HUES6 (cell line): ENCODE measurements at regions not wholly inside any gene's neighbourhood (a gene's known extent, or its start where the extent isn't known, plus 50 kb on each side); places are given as distances from the start of the nearest gene placed in this dataset.
"Not testable (repeated sequence)": the region's sequence is repeated elsewhere in the genome, so short reads cannot be mapped to it uniquely, and the experiment has no call there.

Source experiments
- H3K27ac ChIP-seq: 2 replicates; pipeline ENCODE4 v1.7.0; 2013; ENCODE audit warnings: low read depth, mild to moderate bottlenecking, low read length, inconsistent platforms
- H3K27me3 ChIP-seq: 2 replicates; pipeline ENCODE4 v1.6.1; 2013; ENCODE audit warnings: low read length; ENCODE audit not compliant: control insufficient read depth, insufficient read depth
- H3K36me3 ChIP-seq: 2 replicates; pipeline ENCODE4 v1.6.1; 2013; ENCODE audit warnings: low read length; ENCODE audit not compliant: control insufficient read depth, insufficient read depth
- H3K4me1 ChIP-seq: 2 replicates; pipeline ENCODE4 v1.6.1; 2013; ENCODE audit warnings: low read length; ENCODE audit not compliant: control insufficient read depth, insufficient read depth
- H3K4me3 ChIP-seq: 2 replicates; pipeline ENCODE4 v1.5.1; 2013; ENCODE audit warnings: low read depth, low read length
- H3K9ac ChIP-seq: one replicate; pipeline ENCODE4 v1.6.1; 2013; ENCODE audit warnings: mild to moderate bottlenecking, low read length
- H3K9me3 ChIP-seq: 2 replicates; pipeline ENCODE4 v1.6.1; 2013; ENCODE audit warnings: low read depth, low read length; ENCODE audit not compliant: control insufficient read depth, insufficient read depth

DNA sequence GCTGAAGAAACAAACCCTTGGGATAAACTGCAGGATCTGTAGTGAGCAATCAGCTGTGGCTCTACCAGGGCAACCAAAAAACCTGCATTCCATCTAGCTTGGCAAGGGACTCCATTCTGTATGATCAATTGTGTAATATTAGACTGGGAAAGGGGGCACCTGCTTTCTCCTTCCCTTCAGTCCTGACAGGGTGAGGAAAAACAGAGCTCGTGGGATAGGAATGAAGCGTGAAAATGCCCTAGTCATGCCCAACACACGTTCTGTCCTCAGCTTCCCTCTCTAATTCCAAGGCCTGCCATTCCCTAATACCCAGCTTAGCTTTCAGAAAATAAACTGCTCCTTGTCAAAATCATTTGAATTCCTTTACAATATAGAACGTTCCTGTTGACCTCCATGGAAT lies 442.3 kb downstream of the PLPP3 start:
- H3K27ac ChIP-seq = no peak overlapping the region
- H3K4me3 ChIP-seq = no peak overlapping the region
- H3K27me3 ChIP-seq = no peaks in the 10 kb centered on the region
- H3K9ac ChIP-seq = no peak overlapping the region
- no peaks in the 10 kb centered on the region for H3K9me3 ChIP-seq
- H3K4me1 ChIP-seq = peaks cover 6% of the 10 kb centered on the region; the same call in 1 of the 2 replicates
- H3K36me3 ChIP-seq = no peaks in the 10 kb centered on the region

DNA sequence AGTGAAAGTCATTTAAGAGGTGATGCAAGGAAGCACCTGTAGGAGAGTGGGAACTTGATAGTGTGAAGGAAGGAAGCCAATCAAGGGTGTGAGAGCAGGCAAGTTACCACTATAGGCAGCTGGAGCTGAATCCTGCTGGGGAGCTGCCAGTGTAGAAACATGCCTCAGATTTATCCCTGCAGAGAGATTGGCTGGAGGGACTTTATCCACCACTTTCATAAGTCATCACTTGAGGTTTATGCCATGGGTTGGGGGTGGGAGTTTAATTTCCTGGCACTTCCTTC lies 443.6 kb downstream of the PLPP3 start:
- H3K27ac ChIP-seq = no peak overlapping the region

DNA sequence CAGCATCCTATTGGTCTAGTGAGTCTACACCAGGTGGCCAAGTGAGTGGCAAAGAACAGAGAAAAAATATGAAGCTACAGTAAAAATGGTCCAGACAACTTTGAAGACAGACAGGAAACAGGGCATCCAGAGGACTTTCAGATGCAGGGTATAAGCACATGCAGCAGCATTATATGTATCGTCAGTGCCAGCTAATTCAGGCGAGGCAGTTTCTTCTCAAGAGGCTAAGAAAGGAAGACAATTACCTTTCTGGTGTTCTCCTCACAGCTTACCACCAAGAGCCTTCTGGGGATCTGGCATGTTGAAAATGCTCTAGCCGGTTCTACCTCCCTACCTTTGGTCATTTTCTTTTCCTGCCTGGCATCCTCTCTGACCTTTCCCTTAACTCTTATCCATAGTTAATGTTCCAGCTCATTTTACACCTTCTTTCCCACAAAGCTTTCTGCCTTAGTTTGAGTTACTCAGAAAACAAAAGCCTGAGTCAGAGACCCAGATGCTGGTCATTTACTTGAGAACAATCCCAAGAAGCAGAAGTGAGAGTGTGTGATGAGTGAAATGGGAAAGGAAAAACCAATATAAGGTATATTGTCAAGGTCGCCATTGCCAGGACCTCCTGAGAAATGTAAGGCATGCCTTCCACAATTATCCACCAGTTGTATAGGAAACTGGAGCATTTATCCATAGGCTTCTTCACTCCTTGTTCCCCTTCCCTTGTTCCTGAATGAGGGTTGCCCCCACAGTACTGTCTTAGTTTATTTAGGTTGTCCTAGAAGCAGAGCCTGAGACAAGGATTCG lies 444.1 kb downstream of the PLPP3 start:
- H3K9me3 ChIP-seq = no peaks in the 10 kb centered on the region
- H3K27me3 ChIP-seq = no peaks in the 10 kb centered on the region
- H3K4me3 ChIP-seq = no peak overlapping the region
- peaks cover 6% of the 10 kb centered on the region; the same call in 1 of the 2 replicates for H3K4me1 ChIP-seq
- H3K27ac ChIP-seq = no peak overlapping the region
- H3K9ac ChIP-seq = no peak overlapping the region
- no peaks in the 10 kb centered on the region for H3K36me3 ChIP-seq

More for the DNA sequence above, 443.6 kb downstream of the PLPP3 start:
- H3K4me1 ChIP-seq = peaks cover 6% of the 10 kb centered on the region; the same call in 1 of the 2 replicates
- H3K27me3 ChIP-seq = no peaks in the 10 kb centered on the region
- no peaks in the 10 kb centered on the region for H3K9me3 ChIP-seq
- H3K4me3 ChIP-seq = no peak overlapping the region
- H3K36me3 ChIP-seq = no peaks in the 10 kb centered on the region
- no peak overlapping the region for H3K9ac ChIP-seq

DNA sequence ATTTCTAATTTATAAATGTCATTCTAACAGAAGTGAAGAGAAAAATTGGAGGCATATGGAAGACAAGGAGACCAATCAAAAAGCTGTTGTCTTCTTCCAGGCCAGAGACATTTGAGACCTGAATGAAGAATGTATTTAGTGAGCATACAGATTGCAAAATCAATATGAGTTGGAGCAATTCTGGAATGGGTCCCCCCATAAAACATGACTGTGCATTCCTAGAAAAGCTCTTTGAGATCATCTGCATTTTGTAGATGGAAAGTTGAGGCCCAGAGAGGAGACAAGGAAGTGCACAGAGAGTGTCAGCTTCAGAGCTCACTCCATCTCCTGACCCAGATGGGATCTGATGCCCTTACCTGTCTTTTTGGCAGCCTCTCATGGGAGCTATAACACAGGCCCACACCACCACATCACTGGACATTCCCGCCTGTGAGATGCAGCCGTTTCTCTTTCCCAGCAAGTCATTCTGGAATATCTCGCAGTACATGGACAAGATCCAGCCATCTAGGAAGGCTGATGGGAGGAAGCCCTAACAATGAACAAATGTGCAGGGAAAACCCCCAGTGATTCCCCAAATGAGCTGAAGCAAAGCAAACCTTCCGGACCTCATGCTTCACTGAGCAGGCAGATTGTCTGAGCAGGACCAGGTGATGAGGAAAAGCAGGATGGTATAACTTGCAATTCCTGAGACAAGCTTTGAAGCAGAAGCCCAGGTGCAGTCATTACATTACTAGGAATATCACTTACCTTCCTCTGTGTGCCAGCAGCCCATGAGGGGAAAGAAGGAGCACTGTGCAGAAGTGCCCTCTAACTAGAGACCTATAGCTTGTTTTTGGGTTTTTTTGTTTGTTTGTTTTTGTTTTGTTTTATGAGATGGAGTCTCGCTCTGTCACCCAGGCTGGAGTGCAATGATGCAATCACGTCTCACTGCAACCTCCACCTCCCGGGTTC lies 445.6 kb downstream of the PLPP3 start:
- H3K9ac ChIP-seq = no peak overlapping the region
- H3K4me3 ChIP-seq = no peak overlapping the region
- no peaks in the 10 kb centered on the region for H3K36me3 ChIP-seq
- H3K4me1 ChIP-seq = no peaks in the 10 kb centered on the region
- no peaks in the 10 kb centered on the region for H3K27me3 ChIP-seq
- no peak overlapping the region for H3K27ac ChIP-seq
- H3K9me3 ChIP-seq = no peaks in the 10 kb centered on the region

DNA sequence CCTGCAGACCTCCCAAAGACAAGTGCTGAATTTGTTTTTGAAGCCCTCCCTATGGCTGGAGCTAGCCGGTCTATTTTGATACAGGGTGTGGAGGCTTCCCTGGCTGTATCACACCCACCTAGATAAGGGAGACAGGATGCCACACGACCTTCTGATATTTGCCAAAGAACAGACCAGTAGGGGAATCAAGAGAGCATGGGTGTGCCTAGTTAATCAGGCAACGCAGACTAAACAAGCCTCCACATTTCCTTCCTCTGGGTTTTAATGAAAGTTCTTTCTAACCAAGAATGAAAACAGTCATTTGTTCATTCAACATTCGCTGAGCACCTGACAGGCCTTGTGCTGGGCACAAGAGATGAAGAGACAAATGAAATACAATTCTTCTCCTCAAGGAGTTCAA lies 446.8 kb downstream of the PLPP3 start:
- H3K4me3 ChIP-seq = no peak overlapping the region

DNA sequence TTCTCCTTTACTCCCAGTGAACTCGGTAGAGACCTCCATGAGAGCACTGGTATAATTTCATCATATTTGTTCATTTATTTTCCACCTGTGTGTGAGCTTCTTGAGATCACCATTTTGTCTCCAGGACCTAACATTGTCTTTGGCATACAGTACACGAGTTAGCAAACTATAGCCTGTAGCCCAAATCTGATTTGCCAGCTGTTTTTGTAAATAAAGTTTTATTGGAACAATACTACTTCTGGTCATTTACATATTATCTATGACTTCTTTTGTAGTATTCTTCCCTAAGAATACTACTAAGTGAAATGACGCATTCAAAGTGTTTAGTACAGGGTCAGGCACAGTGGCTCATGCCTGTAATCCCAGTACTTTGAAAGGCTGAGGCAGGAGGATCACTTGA lies 449.5 kb downstream of the PLPP3 start:
- Histone ChIP-seq H3K36me3 (no peaks in the 10 kb centered on the region), H3K27me3 (no peaks in the 10 kb centered on the region), H3K27ac (no peak overlapping the region), H3K9ac (no peak overlapping the region), H3K4me3 (no peak overlapping the region), H3K4me1 (no peaks in the 10 kb centered on the region), H3K9me3 (no peaks in the 10 kb centered on the region)

More for the DNA sequence above, 446.8 kb downstream of the PLPP3 start:
- Histone ChIP-seq H3K4me1 (no peaks in the 10 kb centered on the region), H3K27ac (no peak overlapping the region), H3K9ac (no peak overlapping the region), H3K9me3 (no peaks in the 10 kb centered on the region), H3K27me3 (no peaks in the 10 kb centered on the region), H3K36me3 (no peaks in the 10 kb centered on the region)

DNA sequence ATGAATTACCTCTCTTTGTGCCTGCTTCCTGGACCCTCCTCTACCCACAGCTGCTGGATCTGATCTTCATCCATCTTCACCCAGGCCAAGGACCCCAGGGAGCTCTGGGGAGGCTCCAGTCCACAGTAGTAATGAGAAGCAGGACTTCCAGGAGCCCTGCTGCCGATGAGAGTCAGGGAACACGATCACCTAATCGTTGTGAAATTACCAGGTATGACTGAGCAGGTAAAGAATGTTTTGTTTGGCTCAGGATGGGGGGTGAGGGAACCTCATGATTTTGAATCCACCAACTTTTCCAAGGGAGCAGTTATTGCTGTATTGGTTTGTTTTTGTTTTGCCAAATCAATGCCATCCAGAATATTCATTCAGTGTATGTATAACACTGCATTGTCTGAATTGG lies 454.0 kb downstream of the PLPP3 start:
- no peaks in the 10 kb centered on the region for H3K36me3 ChIP-seq
- H3K9ac ChIP-seq = no peak overlapping the region
- no peaks in the 10 kb centered on the region for H3K4me1 ChIP-seq
- no peak overlapping the region for H3K27ac ChIP-seq
- no peaks in the 10 kb centered on the region for H3K27me3 ChIP-seq
- no peak overlapping the region for H3K4me3 ChIP-seq
- no peaks in the 10 kb centered on the region for H3K9me3 ChIP-seq

DNA sequence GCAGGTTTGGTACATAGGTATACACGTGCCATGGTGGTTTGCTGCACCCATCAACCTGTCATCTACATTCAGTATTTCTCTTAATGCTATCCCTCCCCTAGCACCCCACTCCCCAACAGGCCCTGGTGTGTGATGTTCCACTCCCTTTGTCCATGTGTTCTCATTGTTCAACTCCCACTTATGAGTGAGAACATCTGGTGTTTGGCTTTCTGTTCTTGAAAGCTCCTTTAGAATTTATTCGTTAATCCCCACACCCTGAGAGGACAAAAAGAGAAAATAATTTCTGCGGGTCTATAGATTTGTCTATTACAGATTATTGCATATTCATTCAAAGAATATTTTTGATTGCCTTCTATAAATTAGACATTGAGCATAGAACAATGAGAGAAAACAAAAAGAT lies 455.5 kb downstream of the PLPP3 start:
- no peak overlapping the region for H3K9ac ChIP-seq

DNA sequence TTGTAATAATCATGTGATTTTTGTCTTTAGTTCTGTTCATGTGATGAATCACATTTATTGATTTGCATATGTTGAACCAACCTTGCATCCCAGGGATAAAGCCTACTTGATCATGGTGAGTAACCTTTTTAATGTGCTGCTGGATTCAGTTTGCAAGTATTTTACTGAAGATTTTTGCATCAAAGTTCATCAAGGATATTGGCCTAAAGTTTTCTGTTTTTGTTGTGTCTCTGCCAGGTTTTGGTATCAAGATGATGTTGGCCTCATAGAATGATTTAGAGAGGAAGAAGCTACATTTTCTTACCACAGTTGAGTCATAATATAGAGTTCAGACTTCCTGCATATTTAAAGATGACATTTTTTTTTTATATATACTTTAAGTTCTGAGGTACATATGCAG lies 455.9 kb downstream of the PLPP3 start:
- H3K27me3 ChIP-seq = no peaks in the 10 kb centered on the region
- no peaks in the 10 kb centered on the region for H3K4me1 ChIP-seq
- H3K4me3 ChIP-seq = no peak overlapping the region
- H3K27ac ChIP-seq = no peak overlapping the region
- no peaks in the 10 kb centered on the region for H3K36me3 ChIP-seq
- no peaks in the 10 kb centered on the region for H3K9me3 ChIP-seq
- H3K9ac ChIP-seq = no peak overlapping the region

More for the DNA sequence above, 455.5 kb downstream of the PLPP3 start:
- no peaks in the 10 kb centered on the region for H3K9me3 ChIP-seq
- no peaks in the 10 kb centered on the region for H3K4me1 ChIP-seq
- no peaks in the 10 kb centered on the region for H3K36me3 ChIP-seq
- no peaks in the 10 kb centered on the region for H3K27me3 ChIP-seq
- H3K4me3 ChIP-seq = no peak overlapping the region
- no peak overlapping the region for H3K27ac ChIP-seq

DNA sequence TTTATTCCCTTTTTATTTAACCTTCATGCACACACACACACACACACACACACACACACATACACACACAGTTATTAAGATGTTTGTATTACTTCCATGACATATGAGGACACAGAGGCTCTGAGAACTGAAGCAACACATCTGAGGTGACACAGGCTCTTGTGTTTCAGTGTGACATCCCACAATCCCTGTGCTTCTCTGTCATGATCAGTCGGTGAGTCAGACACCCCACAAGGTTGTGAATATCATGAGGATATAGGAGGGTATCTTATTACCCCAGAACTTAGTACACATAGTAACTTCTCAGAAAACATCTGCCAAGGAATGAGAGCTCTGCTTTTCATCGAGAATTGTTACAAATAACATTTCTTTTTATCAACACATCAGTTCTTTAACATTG lies 459.3 kb downstream of the PLPP3 start:
- no peaks in the 10 kb centered on the region for H3K9me3 ChIP-seq
- H3K4me3 ChIP-seq = no peak overlapping the region

DNA sequence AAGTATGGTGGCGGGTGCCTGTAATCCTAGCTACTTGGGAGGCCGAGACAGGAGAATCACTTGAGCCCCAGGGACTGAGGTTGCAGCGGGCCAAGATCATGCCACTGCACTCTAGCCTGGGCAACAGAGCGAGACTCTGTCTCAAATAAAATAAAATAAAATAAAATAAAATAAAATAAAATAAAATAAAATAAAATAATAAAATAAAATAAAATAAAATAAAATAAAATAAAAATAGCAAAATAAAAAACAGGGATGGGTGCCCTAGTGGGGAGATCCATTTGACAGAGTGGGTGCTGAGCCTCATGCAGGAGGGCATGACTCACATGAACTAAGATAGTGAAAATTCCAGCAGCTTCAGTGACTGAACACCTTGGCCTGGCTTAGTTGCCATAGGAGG lies 460.7 kb downstream of the PLPP3 start:
- not testable (repeated sequence) for H3K27ac ChIP-seq, H3K9me3 ChIP-seq, H3K4me1 ChIP-seq, H3K36me3 ChIP-seq, H3K9ac ChIP-seq, H3K27me3 ChIP-seq, H3K4me3 ChIP-seq

More for the DNA sequence above, 459.3 kb downstream of the PLPP3 start:
- Histone ChIP-seq H3K9ac (no peak overlapping the region), H3K27ac (no peak overlapping the region), H3K36me3 (no peaks in the 10 kb centered on the region), H3K27me3 (no peaks in the 10 kb centered on the region), H3K4me1 (no peaks in the 10 kb centered on the region)
